OCI-LY1 (cell line): ENCODE measurements at regions not wholly inside any gene's neighbourhood (a gene's known extent, or its start where the extent isn't known, plus 50 kb on each side); places are given as distances from the start of the nearest gene placed in this dataset.

Experiments used
- CTCF ChIP-seq: fragments of 200-600 bp; sonication (generic), shearing (Covaris generic); IDR thresholded peaks from 2 replicates; pipeline ENCODE4 v1.5.1; 2017; ENCODE audit warnings: mild to moderate bottlenecking, antibody characterized with exemption, low read length, moderate library complexity, mixed read lengths
- EZH2 ChIP-seq: fragments of 200-600 bp; sonication (generic), shearing (Covaris generic); IDR thresholded peaks from 2 replicates; pipeline ENCODE4 v1.8.0; 2017; ENCODE audit warnings: borderline replicate concordance, mixed run types, mild to moderate bottlenecking, antibody characterized with exemption, low read length, moderate library complexity, mixed read lengths

GRCh38 chr10:43802988-43803696, 154.5 kb upstream of the ZNF32 start:
- TF ChIP-seq CTCF (no peak), EZH2 (no peak)
